GM10266 (cell line): ENCODE measurements at regions not wholly inside any gene's neighbourhood (a gene's known extent, or its start where the extent isn't known, plus 50 kb on each side); places are given as distances from the start of the nearest gene placed in this dataset.

Experiments used
- DNase-seq: peaks from one replicate; pipeline ENCODE4 v3.0.0; 2012; ENCODE audit errors: extremely low spot score
- TF ChIP-seq, protein P1 (sequence below): IDR thresholded peaks from 2 replicates; pipeline ENCODE4 v1.5.1; 2012; ENCODE audit warnings: mild to moderate bottlenecking, low read depth; ENCODE audit not compliant: control insufficient read depth, insufficient read depth; ENCODE audit errors: missing control alignments

- no peak for DNase-seq
- TF ChIP-seq, protein P1, sequence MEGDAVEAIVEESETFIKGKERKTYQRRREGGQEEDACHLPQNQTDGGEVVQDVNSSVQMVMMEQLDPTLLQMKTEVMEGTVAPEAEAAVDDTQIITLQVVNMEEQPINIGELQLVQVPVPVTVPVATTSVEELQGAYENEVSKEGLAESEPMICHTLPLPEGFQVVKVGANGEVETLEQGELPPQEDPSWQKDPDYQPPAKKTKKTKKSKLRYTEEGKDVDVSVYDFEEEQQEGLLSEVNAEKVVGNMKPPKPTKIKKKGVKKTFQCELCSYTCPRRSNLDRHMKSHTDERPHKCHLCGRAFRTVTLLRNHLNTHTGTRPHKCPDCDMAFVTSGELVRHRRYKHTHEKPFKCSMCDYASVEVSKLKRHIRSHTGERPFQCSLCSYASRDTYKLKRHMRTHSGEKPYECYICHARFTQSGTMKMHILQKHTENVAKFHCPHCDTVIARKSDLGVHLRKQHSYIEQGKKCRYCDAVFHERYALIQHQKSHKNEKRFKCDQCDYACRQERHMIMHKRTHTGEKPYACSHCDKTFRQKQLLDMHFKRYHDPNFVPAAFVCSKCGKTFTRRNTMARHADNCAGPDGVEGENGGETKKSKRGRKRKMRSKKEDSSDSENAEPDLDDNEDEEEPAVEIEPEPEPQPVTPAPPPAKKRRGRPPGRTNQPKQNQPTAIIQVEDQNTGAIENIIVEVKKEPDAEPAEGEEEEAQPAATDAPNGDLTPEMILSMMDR: no peak
These were observed 56.4 kb upstream of the XIRP2 start for GRCh38 chr2:166831930-166832329.

GRCh38 chr2:166825914-166826313 is 62.4 kb upstream of the XIRP2 start:
- TF ChIP-seq, protein P1: no peak
- DNase-seq: no peak

DNA sequence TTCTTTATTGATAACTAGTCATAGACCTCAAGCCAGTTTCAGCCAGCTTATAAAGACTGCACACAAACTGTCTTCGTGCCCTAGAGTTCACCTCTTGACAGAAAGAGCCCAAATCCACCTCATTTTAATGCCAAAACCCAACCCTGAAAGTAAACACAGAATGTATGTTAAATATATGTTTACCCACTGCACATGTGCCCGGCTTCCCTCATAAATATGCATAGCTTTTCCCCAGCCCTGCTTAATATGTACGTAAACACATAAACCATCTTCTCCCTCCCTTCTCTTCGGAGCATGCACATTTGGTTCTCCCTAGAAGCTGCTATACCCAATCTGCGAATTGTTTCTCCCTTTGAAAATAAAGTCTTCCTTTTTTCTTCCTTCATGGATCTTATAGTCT is 73.9 kb upstream of the XIRP2 start:
- DNase-seq: no peak
- TF ChIP-seq, protein P1: no peak

DNA sequence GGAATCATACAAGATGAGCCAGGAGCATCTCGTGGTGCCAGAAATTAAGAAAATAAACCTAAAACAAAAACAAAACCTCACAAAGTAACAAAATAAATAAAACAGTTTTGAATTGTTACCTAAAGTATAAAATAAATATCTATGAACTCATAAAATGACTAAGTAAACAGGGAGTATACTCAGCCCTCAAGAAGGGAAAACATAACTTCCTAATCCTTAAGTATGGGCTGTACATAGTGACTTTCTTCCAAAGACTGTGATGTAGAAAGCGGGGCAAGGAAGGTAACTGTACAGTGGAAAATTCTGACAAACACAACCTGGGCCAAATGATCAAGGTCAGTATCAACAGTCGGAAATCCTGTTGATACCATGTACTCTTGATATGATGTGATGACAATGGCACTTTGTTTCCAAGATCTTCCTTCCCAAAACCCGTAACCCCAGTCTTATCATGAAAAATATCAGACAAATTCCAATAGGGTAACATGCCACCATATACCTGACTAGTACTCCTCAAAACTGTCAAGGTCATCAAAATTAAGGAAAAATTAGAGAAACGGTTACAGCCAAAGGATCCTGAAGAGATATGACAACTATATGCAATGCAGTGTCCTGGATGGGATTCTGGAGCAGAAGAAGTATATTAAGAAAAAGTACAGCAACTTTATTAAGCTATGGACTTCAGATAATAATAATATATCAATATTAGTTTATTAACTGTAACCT is 76.0 kb upstream of the XIRP2 start:
- no peak for DNase-seq
- TF ChIP-seq, protein P1: no peak

DNA sequence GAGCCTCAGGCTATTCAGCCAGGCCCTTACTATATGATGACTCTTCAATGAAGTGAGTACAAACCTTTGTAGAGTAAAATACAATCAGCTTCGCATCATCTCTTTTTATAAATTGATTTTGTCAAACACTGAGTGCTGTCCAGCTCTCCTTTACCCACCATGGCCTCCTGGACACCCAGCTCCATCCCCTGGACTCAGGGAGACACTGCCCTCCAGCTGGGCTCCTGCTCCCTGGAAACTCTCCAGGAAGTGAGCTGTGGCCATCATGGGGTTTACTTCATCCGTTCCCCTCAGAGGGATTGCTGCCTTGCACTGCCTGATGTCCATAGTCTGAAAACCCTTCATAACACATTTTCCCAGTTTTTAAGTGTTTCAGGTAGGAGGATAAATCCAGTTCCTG is 82.5 kb upstream of the XIRP2 start:
- TF ChIP-seq, protein P1: no peak
- no peak for DNase-seq

- TF ChIP-seq, protein P1: no peak
- DNase-seq: no peak
These were observed 84.8 kb upstream of the XIRP2 start for GRCh38 chr2:166803373-166804000.

DNA sequence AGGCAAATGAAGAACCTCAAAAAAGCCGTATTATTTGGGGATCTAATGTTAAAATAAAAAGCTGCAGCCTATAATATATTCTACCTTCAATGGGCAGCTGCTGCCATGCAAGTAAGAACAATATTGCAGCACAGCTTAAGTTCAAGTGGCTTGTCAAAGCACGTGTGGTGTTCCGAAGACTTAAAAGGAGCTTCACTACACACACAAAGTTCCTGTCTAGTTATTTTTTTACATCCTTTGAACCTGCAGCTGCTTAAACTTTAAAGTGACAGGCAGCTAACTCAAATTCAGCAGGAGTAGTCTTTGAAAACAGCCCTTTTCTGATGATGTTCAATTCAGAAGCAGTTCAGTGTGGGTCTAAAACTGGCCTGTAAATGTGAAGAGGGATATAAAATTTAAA is 85.8 kb upstream of the XIRP2 start:
- no peak for DNase-seq
- TF ChIP-seq, protein P1: no peak
